A673 (cell line): ENCODE measurements at regions not wholly inside any gene's neighbourhood (a gene's known extent, or its start where the extent isn't known, plus 50 kb on each side); places are given as distances from the start of the nearest gene placed in this dataset.

Experiments used
- BruUV-seq: library from RNA; stranded (reverse); fragments of 400-500 nt; replicated peaks from 2 replicates; lab custom pipeline; 2021; lab: Mats Ljungman, UMichigan
- CTCF ChIA-PET: fragments of 300-600 bp; sonication (Branson Sonifier 250); formaldehyde crosslinking; loops from one replicate; lab custom pipeline; 2022; ENCODE audit warnings: antibody characterized with exemption; lab: Charles Lee
- POLR2A ChIA-PET: fragments of 300-600 bp; sonication (Branson Sonifier 250); formaldehyde crosslinking; loops from one replicate; lab custom pipeline; 2022; ENCODE audit warnings: antibody characterized with exemption; ENCODE audit not compliant: low non-redundant PET; lab: Charles Lee
- DNase-seq: peaks from one replicate; pipeline ENCODE4 v3.0.0-alpha.2; 2015; ENCODE audit warnings: low spot score
- H3K27ac ChIP-seq: fragments of 200-600 bp; sonication (generic); 2 replicates; pipeline ENCODE4 v1.5.1; 2016; ENCODE audit warnings: mixed run types, low read depth, mild to moderate bottlenecking, mixed read lengths, antibody characterized with exemption, low read length; ENCODE audit not compliant: poor library complexity, severe bottlenecking
- H3K27me3 ChIP-seq: fragments of 200-600 bp; sonication (generic); replicated peaks from 2 replicates; pipeline ENCODE4 v1.6.1; 2017; ENCODE audit warnings: mixed run types, low read depth, mild to moderate bottlenecking, mixed read lengths, antibody characterized with exemption, low read length; ENCODE audit not compliant: insufficient read depth, poor library complexity
- H3K36me3 ChIP-seq: fragments of 200-600 bp; sonication (generic); 2 replicates; pipeline ENCODE4 v1.6.1; 2016; ENCODE audit warnings: mixed run types, mild to moderate bottlenecking, mixed read lengths, antibody characterized with exemption, low read length; ENCODE audit not compliant: insufficient read depth, poor library complexity, severe bottlenecking
- H3K4me1 ChIP-seq: fragments of 200-600 bp; sonication (generic); 2 replicates; pipeline ENCODE4 v1.6.1; 2017; ENCODE audit warnings: mixed run types, mild to moderate bottlenecking, mixed read lengths, antibody characterized with exemption, low read length; ENCODE audit not compliant: insufficient read depth, poor library complexity, severe bottlenecking
- H3K4me3 ChIP-seq: fragments of 200-600 bp; sonication (generic); 2 replicates; pipeline ENCODE4 v1.5.1; 2016; ENCODE audit warnings: low read depth, mixed run types, mild to moderate bottlenecking, mixed read lengths, low read length; ENCODE audit not compliant: poor library complexity, severe bottlenecking
- H3K9me3 ChIP-seq: fragments of 200-600 bp; sonication (generic); 2 replicates; pipeline ENCODE4 v1.6.1; 2016; ENCODE audit warnings: mixed run types, low read depth, mild to moderate bottlenecking, mixed read lengths, antibody characterized with exemption, low read length; ENCODE audit not compliant: poor library complexity, severe bottlenecking
- CTCF ChIP-seq: fragments of 300-800, 200-600 bp; sonication (generic); conservative IDR thresholded peaks from 2 replicates; pipeline ENCODE4 v1.5.1; 2017; ENCODE audit warnings: low read depth, mild to moderate bottlenecking, antibody characterized with exemption, low read length, moderate library complexity, mixed read lengths
- EZH2 ChIP-seq: fragments of 200-600 bp; sonication (generic); IDR thresholded peaks from 2 replicates; pipeline ENCODE4 v1.6.1; 2017; ENCODE audit warnings: borderline replicate concordance, low read depth, mild to moderate bottlenecking, mixed read lengths, antibody characterized with exemption, low read length; ENCODE audit not compliant: poor library complexity, severe bottlenecking
- intact Hi-C: fragments of 100-400 bp; cut with micrococcal nuclease; formaldehyde crosslinking; loops from one replicate; pipeline ENCODE4 v1.10.0; 2022; ENCODE audit not compliant: unreplicated experiment

- Histone ChIP-seq H3K4me3 (no peak overlapping the region), H3K27ac (no peak overlapping the region), H3K4me1 (no peaks in the 10 kb centered on the region), H3K27me3 (no peaks in the 10 kb centered on the region), H3K9me3 (no peaks in the 10 kb centered on the region), H3K36me3 (no peaks in the 10 kb centered on the region)
- no peak for DNase-seq
- TF ChIP-seq EZH2, result no peak
- no peak for TF ChIP-seq CTCF
- BruUV-seq, result no TSS peak
- CTCF ChIA-PET, result no interaction called here
- intact Hi-C loops, result no loop called here
- POLR2A ChIA-PET, result no interaction called here
Observed at GRCh38 chr6:74133073-74133472, 437.1 kb downstream of the CD109 start.

- BruUV-seq, result no TSS peak
- no peaks in the 10 kb centered on the region for H3K9me3 ChIP-seq
- H3K4me3 ChIP-seq, result no peak overlapping the region
- no peaks in the 10 kb centered on the region for H3K4me1 ChIP-seq
- POLR2A ChIA-PET, result no interaction called here
- no peaks in the 10 kb centered on the region for H3K27me3 ChIP-seq
- H3K27ac ChIP-seq, result no peak overlapping the region
- intact Hi-C loops, result no loop called here
- TF ChIP-seq CTCF (no peak), EZH2 (no peak)
- DNase-seq, result no peak
- CTCF ChIA-PET, result no interaction called here
- no peaks in the 10 kb centered on the region for H3K36me3 ChIP-seq
Observed at GRCh38 chr6:74130641-74131040, 434.6 kb downstream of the CD109 start.

GRCh38 chr6:74128536-74128935, 432.5 kb downstream of the CD109 start:
- no TSS peak for BruUV-seq
- Histone ChIP-seq H3K36me3 (no peaks in the 10 kb centered on the region), H3K27ac (no peak overlapping the region), H3K4me3 (no peak overlapping the region), H3K27me3 (no peaks in the 10 kb centered on the region), H3K4me1 (no peaks in the 10 kb centered on the region), H3K9me3 (no peaks in the 10 kb centered on the region)
- CTCF ChIA-PET, result no interaction called here
- intact Hi-C loops, result no loop called here
- DNase-seq, result no peak
- POLR2A ChIA-PET, result no interaction called here
- TF ChIP-seq EZH2 (no peak), CTCF (no peak)
